ENCODE measurements at regions not wholly inside any gene's neighbourhood (a gene's known extent, or its start where the extent isn't known, plus 50 kb on each side); places are given as distances from the start of the nearest gene placed in this dataset.

GRCh38 chr3:70120357-70120966, 120.9 kb downstream of the SAMMSON start:
- no peak overlapping the region for H3K27ac Mint-ChIP-seq
- H3K9me3 Mint-ChIP-seq, result no peaks in the 10 kb centered on the region
- no peak for DNase-seq (ENCODE audit: extremely low spot score, unreplicated experiment)
- TF ChIP-seq CTCF (conservative IDR thresholded peaks at IDR 0.05), result peak; percentile 67
- H3K36me3 Mint-ChIP-seq, result no peaks in the 10 kb centered on the region
- H3K27me3 Mint-ChIP-seq, result no peaks in the 10 kb centered on the region
- H3K4me3 Mint-ChIP-seq, result no peak overlapping the region
- H3K4me1 Mint-ChIP-seq (ENCODE audit: unreplicated experiment), result no peaks in the 10 kb centered on the region

GRCh38 chr3:70127192-70127591, 127.7 kb downstream of the SAMMSON start:
- TF ChIP-seq CTCF (conservative IDR thresholded peaks at IDR 0.05), result no peak

GRCh38 chr3:70137366-70137765, 137.8 kb downstream of the SAMMSON start:
- peaks cover 4% of the 10 kb centered on the region for H3K9me3 Mint-ChIP-seq
- no peak overlapping the region for H3K4me3 Mint-ChIP-seq
- no peaks in the 10 kb centered on the region for H3K27me3 Mint-ChIP-seq
- DNase-seq (ENCODE audit: extremely low spot score, unreplicated experiment), result no peak
- H3K4me1 Mint-ChIP-seq (ENCODE audit: unreplicated experiment), result no peaks in the 10 kb centered on the region
- H3K36me3 Mint-ChIP-seq, result no peaks in the 10 kb centered on the region
- H3K27ac Mint-ChIP-seq, result no peak overlapping the region
- no peak for TF ChIP-seq CTCF (conservative IDR thresholded peaks at IDR 0.05)

More at GRCh38 chr3:70127192-70127591, 127.7 kb downstream of the SAMMSON start:
- H3K36me3 Mint-ChIP-seq, result no peaks in the 10 kb centered on the region
- H3K4me1 Mint-ChIP-seq (ENCODE audit: unreplicated experiment), result no peaks in the 10 kb centered on the region
- H3K27ac Mint-ChIP-seq, result no peak overlapping the region
- no peaks in the 10 kb centered on the region for H3K9me3 Mint-ChIP-seq
- DNase-seq (ENCODE audit: extremely low spot score, unreplicated experiment), result no peak
- H3K27me3 Mint-ChIP-seq, result peaks cover 4% of the 10 kb centered on the region
- no peak overlapping the region for H3K4me3 Mint-ChIP-seq

GRCh38 chr3:70138606-70139005, 139.1 kb downstream of the SAMMSON start:
- Mint-ChIP-seq H3K4me1 (ENCODE audit: unreplicated experiment) (no peaks in the 10 kb centered on the region), H3K27ac (no peak overlapping the region), H3K9me3 (peaks cover 4% of the 10 kb centered on the region), H3K4me3 (no peak overlapping the region), H3K36me3 (no peaks in the 10 kb centered on the region), H3K27me3 (no peaks in the 10 kb centered on the region)
- no peak for DNase-seq (ENCODE audit: extremely low spot score, unreplicated experiment)
- TF ChIP-seq CTCF (conservative IDR thresholded peaks at IDR 0.05), result no peak
